ENCODE measurements at regions not wholly inside any gene's neighbourhood (a gene's known extent, or its start where the extent isn't known, plus 50 kb on each side); places are given as distances from the start of the nearest gene placed in this dataset.

GRCh38 chr4:138696058-138696457 is 319.5 kb upstream of the NOCT start:
- no peak for TF ChIP-seq RAD21 (IDR thresholded peaks at IDR 0.05; ENCODE audit: low read length)
- no peak for TF ChIP-seq MAFK (IDR thresholded peaks at IDR 0.05; ENCODE audit: low read depth, low read length)
- TF ChIP-seq POLR2A (IDR thresholded peaks at IDR 0.05; ENCODE audit: low read depth, low read length) = no peak
- no peak for TF ChIP-seq CTCF (conservative IDR thresholded peaks at IDR 0.05; ENCODE audit: low read depth, low read length)
- no peak for TF ChIP-seq FOS (IDR thresholded peaks at IDR 0.05; ENCODE audit: low read depth, low read length)
- TF ChIP-seq RFX5 (IDR thresholded peaks at IDR 0.05; ENCODE audit: low read depth, low read length) = no peak
